ENCODE measurements at regions not wholly inside any gene's neighbourhood (a gene's known extent, or its start where the extent isn't known, plus 50 kb on each side); places are given as distances from the start of the nearest gene placed in this dataset.

DNA sequence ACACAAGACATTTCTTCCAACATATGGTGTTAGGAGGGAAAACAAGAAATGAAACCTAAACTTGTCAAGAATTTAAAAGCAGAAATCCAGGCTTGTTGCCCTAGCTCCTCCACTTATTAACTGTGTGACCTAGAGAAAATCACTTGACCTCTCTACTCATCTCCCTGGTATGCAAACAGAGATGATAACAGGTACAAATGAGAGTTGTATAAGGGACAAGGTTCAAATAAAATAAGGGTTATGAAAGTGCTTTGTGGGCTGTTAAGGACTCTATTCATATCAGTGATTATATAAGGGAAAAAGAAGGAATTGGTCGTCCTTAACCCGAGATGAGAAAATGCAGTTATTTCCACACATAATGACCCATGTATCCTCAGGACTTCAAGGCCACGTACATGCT is 372.7 kb upstream of the TENM4 start:
- CTCF ChIA-PET = no interaction called here
- POLR2A ChIA-PET = no interaction called here
- ATAC-seq (no peak), DNase-seq (ENCODE audit: low read depth, low spot score) (no peak)
- Histone ChIP-seq H3K27me3 (ENCODE audit: control insufficient read depth, insufficient read depth, low read length) (no peaks in the 10 kb centered on the region), H3K4me1 (ENCODE audit: control insufficient read depth, insufficient read depth, low read length) (no peaks in the 10 kb centered on the region), H3K27ac (ENCODE audit: low read length) (no peak overlapping the region), H3K36me3 (ENCODE audit: control insufficient read depth, insufficient read depth, low read length) (no peaks in the 10 kb centered on the region), H3K9me3 (ENCODE audit: control insufficient read depth, insufficient read depth, low read depth, low read length) (no peaks in the 10 kb centered on the region), H3K4me3 (ENCODE audit: low read depth in 2 of 2, low read length in 2 of 2) (no peak overlapping the region)
- BruUV-seq (replicated peaks) = no TSS peak
- intact Hi-C loops (cut with micrococcal nuclease; ENCODE audit: unreplicated experiment) (no loop called here), in situ Hi-C loops (cut with HindIII; ENCODE audit: low pct_unique_long_range_greater_than_20kb, low sequenced_read_pairs) (no loop called here)
- TF ChIP-seq REST (IDR thresholded peaks at IDR 0.05; ENCODE audit: insufficient read depth in 1 of 2, low read depth in 2 of 2, low read length in 1 of 2) = no peak
- TF ChIP-seq SIN3A (IDR thresholded peaks at IDR 0.05; ENCODE audit: borderline replicate concordance, insufficient read depth, low read depth, low read length) = no peak
- no peak for TF ChIP-seq TCF7L2 (IDR thresholded peaks at IDR 0.05; ENCODE audit: low read depth, low read length)
- TF ChIP-seq POLR2AphosphoS5 (IDR thresholded peaks at IDR 0.05; ENCODE audit: low read depth, low read length) = no peak
- TF ChIP-seq CTCF (IDR thresholded peaks at IDR 0.05) = no peak

DNA sequence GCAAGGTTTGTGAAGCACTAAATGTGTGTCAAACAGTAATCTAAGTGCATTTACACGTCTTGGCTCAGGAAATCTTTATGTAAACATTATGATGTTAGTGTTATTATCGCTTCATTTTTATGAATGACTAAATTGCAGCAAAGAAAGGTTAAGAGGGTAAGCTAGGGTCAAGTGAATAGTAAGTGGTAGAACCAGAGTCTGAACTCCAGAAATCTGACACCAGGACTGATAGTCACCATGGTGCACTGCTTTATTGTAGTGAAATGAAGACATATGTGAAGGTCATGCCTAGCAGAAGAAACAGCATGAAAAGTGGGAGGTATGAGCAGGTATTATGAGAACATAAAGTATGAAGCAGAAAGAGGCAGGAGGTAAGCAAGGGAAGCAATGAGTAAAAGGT is 368.7 kb upstream of the TENM4 start:
- no peak for TF ChIP-seq TCF7L2 (IDR thresholded peaks at IDR 0.05; ENCODE audit: low read depth, low read length)
- TF ChIP-seq POLR2AphosphoS5 (IDR thresholded peaks at IDR 0.05; ENCODE audit: low read depth, low read length) = no peak
- no peak for TF ChIP-seq REST (IDR thresholded peaks at IDR 0.05; ENCODE audit: insufficient read depth in 1 of 2, low read depth in 2 of 2, low read length in 1 of 2)
- no peak for TF ChIP-seq CTCF (IDR thresholded peaks at IDR 0.05)
- TF ChIP-seq SIN3A (IDR thresholded peaks at IDR 0.05; ENCODE audit: borderline replicate concordance, insufficient read depth, low read depth, low read length) = no peak
- H3K9me3 ChIP-seq (ENCODE audit: control insufficient read depth, insufficient read depth, low read depth, low read length) = no peaks in the 10 kb centered on the region
- no peaks in the 10 kb centered on the region for H3K36me3 ChIP-seq (ENCODE audit: control insufficient read depth, insufficient read depth, low read length)
- ChIA-PET CTCF (no interaction called here), POLR2A (no interaction called here)
- no peak overlapping the region for H3K27ac ChIP-seq (ENCODE audit: low read length)
- no peaks in the 10 kb centered on the region for H3K27me3 ChIP-seq (ENCODE audit: control insufficient read depth, insufficient read depth, low read length)
- ATAC-seq (no peak), DNase-seq (ENCODE audit: low read depth, low spot score) (no peak)
- no peaks in the 10 kb centered on the region for H3K4me1 ChIP-seq (ENCODE audit: control insufficient read depth, insufficient read depth, low read length)
- intact Hi-C loops (cut with micrococcal nuclease; ENCODE audit: unreplicated experiment) (no loop called here), in situ Hi-C loops (cut with HindIII; ENCODE audit: low pct_unique_long_range_greater_than_20kb, low sequenced_read_pairs) (no loop called here)
- H3K4me3 ChIP-seq (ENCODE audit: low read depth in 2 of 2, low read length in 2 of 2) = no peak overlapping the region
- BruUV-seq (replicated peaks) = no TSS peak

All from Panc1 (cell line).